HG02970 (cell line): ENCODE measurements at regions not wholly inside any gene's neighbourhood (a gene's known extent, or its start where the extent isn't known, plus 50 kb on each side); places are given as distances from the start of the nearest gene placed in this dataset.
"Not testable (repeated sequence)": the region's sequence is repeated elsewhere in the genome, so short reads cannot be mapped to it uniquely, and the experiment has no call there.

Experiments used
- ATAC-seq: cut with Tn5 transposase; IDR thresholded peaks from one replicate; pipeline ENCODE4 v1.9.1; 2021; ENCODE audit warnings: mild to moderate bottlenecking, moderate library complexity, moderate number of reproducible peaks; ENCODE audit not compliant: unreplicated experiment, low FRiP score

GRCh38 chr7:125423458-125424155 is 494.0 kb upstream of the POT1 start:
- no peak for ATAC-seq

DNA sequence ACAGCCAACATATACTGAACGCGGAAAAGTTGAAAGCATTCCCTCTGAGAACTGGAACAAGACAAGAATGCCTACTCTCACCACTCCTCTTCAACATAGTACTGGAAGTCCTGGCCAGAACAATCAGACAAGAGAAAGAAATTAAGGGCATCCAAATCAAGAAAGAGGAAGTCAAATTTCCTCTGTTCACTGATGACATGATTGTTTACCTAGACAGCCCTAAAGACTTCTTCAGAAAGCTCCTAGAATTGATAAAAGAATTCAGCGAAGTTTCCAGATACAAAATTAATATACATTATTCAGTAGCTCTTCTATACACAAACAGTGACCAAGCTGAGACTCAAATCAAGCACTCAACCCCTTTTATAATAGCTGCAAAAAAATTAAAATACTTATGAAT is 491.8 kb upstream of the POT1 start:
- not testable (repeated sequence) for ATAC-seq

DNA sequence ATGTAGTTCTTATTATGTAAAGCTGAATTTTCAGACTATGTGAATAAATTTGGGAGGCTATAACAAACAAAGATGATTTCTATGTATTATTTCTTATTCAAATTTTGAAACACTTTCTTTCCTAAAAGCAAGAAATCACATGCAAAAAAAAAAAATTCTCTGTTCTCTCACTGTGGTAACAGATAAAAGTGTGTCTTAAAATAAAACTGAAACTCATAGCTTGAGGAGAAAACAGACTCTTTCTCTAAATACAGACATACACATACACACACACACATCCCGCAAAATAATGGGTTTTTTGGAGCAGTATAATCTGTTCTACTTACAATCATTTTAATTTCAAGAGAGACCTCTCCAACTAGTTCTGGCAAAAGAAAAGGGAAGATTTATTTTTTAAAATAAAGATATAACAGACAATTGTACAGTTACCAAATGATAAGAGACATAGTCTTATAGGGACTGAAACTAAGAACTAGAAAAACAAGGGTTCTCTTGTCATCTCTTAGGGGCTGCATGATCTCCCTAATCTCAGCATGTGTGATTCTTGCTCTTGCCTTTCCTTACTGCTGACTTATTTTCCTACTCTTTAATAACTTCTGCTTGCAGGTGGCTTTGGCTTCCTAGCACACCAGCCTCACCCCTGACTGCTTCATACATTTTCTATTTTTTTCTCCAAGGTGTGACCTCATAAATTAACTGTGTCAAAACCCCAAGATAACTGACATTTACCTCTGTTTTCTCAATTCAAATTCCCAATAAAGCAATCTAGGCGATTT is 483.5 kb upstream of the POT1 start:
- ATAC-seq: no peak

DNA sequence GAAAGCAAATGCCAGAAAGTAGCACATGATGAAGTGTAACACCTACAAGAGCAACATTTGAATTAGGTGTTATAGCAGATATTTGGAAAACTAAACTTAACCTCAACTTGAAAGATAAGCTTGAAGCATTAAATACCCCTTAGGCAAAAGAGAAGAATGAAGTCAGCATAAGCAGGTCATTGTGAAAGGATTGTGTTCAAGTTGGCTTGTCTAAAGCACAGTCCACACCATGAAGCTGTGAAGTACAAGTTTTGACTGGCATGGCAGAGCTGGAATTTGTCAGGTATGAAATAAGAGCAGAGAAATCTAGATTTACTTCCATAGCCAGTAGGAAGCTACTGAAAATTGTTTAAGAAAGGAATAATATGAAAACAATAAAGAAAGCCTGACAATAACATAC is 480.3 kb upstream of the POT1 start:
- no peak for ATAC-seq

DNA sequence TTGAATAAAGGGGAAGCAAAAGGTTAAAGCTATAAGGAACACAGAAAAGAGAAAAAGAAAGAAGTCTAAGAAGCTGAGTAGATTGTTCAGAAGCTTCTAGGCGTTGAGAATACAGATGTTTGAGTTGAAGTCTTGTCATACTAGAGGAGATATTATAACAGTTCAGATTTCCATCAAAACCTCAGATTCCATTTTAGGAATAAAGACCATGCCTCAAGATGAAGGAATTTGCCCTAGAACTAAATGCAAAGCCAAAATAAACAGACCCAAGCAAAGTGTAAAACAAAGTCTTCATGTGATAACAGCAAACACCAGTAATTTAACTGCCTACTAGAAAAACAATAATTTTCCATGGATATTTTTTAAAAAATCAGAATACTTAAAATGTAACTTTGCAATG is 476.5 kb upstream of the POT1 start:
- ATAC-seq: no peak

- no peak for ATAC-seq
These were observed 469.8 kb upstream of the POT1 start for GRCh38 chr7:125399408-125399807.

GRCh38 chr7:125396466-125397151 is 467.0 kb upstream of the POT1 start:
- no peak for ATAC-seq

DNA sequence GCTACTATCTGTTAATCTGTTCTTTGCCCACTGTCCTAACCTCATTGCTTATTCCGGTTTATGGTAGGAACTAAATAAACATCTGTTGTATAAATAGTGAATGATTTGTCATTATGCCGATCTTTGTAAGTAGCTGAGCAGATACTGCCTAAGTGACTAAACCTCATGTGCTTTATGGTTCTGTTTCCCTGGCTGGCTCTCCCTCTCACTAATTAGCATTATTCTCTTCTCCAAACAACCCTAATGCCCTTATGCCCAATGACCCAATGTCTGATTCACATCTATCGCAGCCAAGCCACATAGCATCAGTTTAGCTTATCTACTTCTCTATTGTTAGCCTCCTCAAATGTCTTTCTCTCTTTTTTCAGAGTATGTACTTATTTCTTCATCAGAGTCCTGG is 462.3 kb upstream of the POT1 start:
- ATAC-seq: no peak

- ATAC-seq: no peak
These were observed 461.4 kb upstream of the POT1 start for GRCh38 chr7:125390981-125391380.

DNA sequence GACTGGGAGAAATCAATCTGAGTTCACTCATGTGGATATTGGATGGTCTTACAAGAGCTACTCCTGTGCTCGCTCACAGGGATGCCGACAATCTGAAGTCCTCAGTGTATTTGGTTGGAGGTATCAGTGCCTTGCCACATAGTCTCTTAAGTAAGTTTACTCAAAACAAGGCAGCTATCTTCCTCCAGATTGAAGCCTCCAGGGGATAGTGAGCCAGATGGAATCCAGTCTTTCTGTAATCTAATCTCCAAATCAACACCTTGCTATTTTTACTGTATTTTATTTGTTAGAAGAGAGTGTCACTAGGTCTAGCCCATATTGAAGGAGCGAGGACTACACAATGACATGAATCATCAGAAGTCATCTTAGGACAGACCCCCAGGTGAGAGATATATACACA is 456.6 kb upstream of the POT1 start:
- ATAC-seq: no peak

- no peak for ATAC-seq
These were observed 453.7 kb upstream of the POT1 start for GRCh38 chr7:125383324-125383723.

DNA sequence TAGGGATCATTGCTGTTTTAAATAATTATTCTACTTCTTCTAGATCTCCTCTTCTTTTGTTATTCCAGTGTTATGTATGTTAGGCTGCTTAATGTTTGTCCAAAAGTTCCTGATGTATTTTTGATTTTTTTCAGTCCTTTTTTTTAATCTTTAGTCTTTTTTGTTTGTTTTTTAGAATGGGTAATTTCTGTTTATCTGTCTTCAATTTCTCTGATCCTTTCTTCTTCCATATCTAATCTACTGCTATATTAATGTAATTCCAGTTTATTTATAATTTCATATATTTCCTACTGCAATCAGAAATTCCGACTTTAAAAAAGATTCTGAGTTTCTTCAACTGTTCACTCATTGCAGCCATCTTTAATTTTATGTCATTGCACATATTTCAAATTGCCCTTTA is 452.8 kb upstream of the POT1 start:
- ATAC-seq: no peak

DNA sequence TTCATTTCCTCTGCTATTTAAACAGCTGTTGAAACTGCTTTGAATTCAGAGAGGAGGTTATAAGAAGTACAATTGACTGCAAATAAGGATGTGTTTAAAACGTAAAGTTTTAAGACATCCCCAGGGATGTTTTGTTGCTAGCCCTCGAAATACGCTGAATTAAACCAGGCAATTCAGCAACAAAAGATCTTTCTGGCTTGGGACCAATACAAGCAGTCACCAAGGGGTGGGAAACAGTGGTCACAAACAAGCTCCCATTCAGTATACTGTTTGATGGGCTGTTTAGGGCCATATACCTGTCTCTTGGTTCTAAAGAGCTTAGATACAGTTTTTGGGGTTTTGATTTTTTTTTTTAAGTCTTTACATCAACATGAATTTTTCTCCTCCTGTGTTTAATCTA is 446.3 kb upstream of the POT1 start:
- ATAC-seq: no peak

DNA sequence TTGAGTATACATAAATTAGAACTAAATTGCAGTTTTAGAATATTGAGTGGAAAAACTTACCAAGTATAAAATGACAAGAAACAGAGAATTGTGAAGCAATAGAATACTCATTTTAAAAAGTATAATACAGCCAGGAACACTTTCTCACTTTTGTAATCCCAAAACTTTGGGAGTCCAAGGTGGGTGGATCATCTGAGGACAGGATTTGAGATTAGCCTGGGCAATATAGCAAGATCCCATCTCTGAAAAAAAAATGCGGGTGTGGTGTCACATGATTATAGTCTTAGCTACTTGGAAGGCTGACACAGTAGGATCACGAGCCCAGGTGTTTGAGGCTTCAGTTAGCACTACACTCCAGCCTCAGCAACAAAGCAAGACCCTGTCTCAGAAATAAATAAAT is 440.9 kb upstream of the POT1 start:
- no peak for ATAC-seq

DNA sequence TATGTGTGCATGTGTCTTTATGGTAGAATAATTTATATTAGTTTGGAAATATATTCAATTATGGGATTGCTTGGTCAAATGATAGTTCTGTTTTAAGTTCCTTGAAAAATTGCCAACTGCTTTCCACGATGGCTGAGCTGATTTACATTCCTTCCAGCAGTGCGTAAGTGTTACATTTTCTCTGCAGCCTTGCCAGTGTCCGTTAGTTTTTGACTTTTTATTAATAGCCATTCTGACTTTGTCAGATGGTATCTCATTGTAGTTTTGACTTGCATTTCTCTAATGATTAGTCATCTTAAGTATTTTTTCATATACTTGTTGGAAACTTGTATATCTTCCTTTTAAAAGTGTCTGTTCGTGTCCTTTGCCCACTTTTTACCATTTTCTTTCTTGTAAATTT is 434.2 kb upstream of the POT1 start:
- ATAC-seq: no peak

DNA sequence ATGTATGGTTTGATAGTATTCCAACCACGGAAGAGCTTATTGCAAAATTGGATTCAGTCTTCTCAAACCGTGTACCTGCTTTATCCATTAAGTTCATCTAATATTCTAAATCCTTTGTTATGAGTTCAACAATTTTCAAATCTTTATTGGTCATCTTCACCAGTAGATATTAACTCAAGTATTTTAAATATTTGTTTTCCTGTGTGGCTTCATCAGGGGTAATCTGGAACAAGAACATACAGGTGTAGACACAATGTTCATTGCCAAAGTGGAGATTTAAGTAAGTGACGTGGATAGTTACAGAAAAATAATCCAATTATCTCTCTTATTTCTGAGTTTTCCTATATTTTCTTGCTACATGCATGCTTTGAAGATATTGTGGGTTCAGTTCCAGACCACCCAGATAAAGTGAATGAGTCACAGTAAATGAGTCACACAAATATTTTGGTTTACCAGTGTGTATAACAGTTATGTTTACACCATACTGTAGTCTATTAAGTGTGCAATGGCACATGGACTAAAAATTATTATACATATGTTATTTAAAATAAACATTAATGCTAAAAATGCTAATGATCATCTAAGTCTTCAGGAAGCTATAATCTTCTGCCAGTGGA is 429.0 kb upstream of the POT1 start:
- ATAC-seq: no peak

- ATAC-seq: no peak
These were observed 428.2 kb upstream of the POT1 start for GRCh38 chr7:125357676-125358455.

- no peak for ATAC-seq
These were observed 426.3 kb upstream of the POT1 start for GRCh38 chr7:125355899-125356298.

DNA sequence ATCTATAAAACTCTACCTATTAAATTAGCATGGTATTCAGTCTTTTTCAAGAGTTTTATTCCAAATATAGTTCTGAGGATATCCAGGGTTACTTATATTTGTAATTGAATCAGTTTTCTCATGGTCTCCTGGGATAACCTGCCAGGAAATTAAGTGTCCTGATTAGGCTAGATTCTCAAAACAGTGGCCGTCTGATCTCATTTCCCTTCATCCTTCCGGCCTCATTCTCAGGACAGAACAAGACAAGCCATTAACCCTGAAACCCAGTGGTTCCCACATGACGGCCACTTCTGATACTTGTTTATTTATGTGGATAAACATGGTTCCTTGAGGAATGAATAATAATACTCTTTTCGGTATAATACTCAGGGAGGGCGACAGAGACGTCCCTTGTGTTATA is 417.6 kb upstream of the POT1 start:
- ATAC-seq: no peak

GRCh38 chr7:125338110-125338509 is 408.5 kb upstream of the POT1 start:
- no peak for ATAC-seq
